GM20000 (cell line): ENCODE measurements at regions not wholly inside any gene's neighbourhood (a gene's known extent, or its start where the extent isn't known, plus 50 kb on each side); places are given as distances from the start of the nearest gene placed in this dataset.

Experiments used
- DNase-seq: peaks from one replicate; pipeline ENCODE4 v3.0.0; 2012; ENCODE audit warnings: low spot score
- TF ChIP-seq, protein P1 (sequence below): IDR thresholded peaks from 2 replicates; pipeline ENCODE4 v1.5.1; 2012; ENCODE audit warnings: mild to moderate bottlenecking, control low read depth; ENCODE audit errors: extremely low read depth, missing control alignments

DNA sequence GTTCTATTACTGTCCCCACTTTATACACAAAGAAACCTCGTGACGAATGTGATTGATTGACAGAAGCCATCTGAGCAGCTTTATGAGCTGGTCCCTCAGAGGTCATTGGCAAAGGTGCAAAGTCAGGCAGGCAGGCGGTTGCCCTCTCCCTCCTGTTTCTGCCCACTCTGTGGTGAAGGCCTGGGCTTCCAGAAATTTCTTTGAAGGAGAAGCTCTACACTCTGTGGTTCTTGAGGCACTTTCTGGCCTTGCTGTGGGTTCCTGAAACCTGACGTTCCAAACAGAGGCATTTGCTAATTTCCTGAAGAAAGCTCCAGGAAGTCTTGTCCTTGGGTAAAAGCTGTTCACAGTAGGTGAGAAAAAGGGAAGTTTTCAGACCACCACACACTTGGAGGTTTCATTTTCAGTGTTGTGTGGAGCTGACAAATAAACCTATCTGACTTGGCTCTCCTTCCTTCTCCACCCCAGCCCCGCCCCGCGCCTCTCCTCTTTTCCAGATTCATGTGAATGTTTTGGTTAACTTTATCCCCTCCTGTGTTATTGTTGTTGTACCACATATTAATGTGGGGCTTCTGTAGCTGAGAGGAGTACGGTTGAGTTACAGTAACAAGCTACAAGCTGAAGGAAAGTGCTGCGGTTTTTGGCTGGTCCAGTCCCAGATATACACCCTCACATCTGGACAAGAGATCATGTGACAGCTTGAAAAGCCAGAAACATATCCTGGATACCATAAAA lies 274.1 kb downstream of the CLIC5 start:
- TF ChIP-seq, protein P1, sequence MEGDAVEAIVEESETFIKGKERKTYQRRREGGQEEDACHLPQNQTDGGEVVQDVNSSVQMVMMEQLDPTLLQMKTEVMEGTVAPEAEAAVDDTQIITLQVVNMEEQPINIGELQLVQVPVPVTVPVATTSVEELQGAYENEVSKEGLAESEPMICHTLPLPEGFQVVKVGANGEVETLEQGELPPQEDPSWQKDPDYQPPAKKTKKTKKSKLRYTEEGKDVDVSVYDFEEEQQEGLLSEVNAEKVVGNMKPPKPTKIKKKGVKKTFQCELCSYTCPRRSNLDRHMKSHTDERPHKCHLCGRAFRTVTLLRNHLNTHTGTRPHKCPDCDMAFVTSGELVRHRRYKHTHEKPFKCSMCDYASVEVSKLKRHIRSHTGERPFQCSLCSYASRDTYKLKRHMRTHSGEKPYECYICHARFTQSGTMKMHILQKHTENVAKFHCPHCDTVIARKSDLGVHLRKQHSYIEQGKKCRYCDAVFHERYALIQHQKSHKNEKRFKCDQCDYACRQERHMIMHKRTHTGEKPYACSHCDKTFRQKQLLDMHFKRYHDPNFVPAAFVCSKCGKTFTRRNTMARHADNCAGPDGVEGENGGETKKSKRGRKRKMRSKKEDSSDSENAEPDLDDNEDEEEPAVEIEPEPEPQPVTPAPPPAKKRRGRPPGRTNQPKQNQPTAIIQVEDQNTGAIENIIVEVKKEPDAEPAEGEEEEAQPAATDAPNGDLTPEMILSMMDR = no peak
- peak; percentile 24 for DNase-seq

DNA sequence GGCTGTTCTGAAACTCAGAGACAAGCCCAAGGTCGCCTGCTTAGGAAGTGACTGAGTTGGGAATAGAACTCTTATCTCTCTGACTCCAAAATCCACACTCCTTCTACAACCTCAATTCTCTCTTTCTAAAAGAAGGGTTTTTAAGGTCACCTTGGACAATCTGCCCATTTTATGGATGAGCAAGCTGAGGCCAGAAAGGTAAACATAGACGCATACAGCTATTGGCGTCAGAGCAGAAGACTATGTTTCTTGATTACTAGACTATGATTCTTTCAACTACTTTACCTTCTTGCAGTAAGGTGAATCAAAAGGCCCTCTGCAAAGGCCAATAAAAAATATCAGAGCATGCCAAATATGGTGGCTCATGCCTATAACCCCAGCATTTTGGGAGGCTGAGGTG lies 276.6 kb downstream of the CLIC5 start:
- TF ChIP-seq, protein P1 = no peak
- DNase-seq = no peak

- DNase-seq = no peak
- TF ChIP-seq, protein P1 = no peak
These were observed 277.6 kb downstream of the CLIC5 start for GRCh38 chr6:45738057-45738455.

DNA sequence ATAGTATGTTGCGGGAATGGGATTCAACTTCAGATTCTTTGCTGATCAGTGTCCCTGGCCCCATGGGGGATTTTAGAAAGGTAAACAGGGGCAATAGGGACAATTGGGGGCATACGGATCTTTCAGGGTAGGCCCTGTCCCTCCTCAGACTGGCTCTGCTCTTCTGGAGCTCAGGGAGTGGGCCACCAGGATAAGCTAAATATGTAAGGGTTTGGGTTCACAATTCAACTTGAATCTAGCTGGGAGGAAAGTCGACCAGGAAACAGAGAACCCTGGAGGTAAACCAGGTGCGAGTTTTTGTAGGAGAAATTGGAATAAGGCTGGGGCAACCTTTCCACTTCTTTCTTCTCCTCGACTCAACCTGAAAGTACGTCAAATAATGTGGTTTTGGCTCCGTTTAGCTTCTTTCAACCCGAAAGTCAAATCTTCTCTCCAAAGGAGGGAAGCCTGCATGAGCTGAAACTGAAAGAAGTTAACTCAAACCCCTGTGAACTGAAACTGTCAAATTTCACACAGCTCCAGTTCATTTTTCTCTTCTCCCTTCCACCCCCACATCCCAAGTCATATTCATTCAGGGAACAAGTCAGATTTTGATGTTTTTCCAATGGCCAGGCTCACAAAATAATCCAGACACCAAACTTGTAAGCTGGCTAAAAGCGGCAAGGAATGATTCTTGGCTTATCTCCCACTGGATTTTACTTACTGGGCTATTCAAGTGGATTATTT lies 278.2 kb downstream of the CLIC5 start:
- DNase-seq = peak; percentile 54
- TF ChIP-seq, protein P1 = no peak

DNA sequence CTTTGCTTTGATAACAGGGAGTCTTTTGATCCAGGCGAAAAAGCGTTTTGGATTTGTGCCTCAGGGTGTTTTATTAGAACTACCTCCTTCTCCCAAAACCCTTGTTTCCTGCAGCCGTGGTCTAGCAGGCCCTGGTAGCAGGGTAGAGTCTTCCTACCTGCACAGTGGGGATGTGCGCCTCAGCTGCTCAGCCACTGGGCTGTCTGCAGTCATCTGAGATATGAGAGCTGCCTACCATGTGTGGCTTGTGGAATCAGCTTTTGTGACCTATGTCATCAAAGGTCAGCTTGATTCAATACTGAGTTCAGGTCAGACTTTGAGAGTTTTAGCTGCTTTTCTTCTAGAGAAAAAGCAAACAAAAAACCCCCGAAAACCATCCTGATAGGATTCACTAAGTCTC lies 279.5 kb downstream of the CLIC5 start:
- no peak for DNase-seq
- TF ChIP-seq, protein P1 = no peak

GRCh38 chr6:45732731-45733130 lies 282.9 kb downstream of the CLIC5 start:
- TF ChIP-seq, protein P1 = no peak
- DNase-seq = no peak

DNA sequence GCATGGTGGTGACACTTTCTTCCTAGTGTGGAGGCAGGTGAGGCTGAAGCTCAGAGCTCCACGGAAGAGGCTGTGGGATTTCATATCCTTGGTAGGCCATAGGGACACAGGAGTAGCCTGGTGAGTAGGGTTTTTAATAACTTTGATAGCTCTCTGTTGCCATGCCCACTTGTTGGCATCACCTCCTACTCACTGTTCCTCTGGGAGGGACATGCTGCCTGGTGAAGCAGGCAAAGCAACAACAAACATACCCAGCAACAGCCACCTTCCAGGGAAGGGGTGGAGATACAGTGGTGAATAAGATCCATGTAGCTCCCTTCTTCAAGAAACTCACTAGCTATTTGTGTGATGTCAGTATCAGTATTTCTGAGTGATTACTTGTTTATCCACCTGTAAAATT lies 285.4 kb downstream of the CLIC5 start:
- TF ChIP-seq, protein P1 = no peak
- DNase-seq = no peak
